NCI-H524 treated with DMSO at 0.1 percent for 48 hours (cell line): ENCODE measurements at regions not wholly inside any gene's neighbourhood (a gene's known extent, or its start where the extent isn't known, plus 50 kb on each side); places are given as distances from the start of the nearest gene placed in this dataset.
A peak's percentile ranks its signal among the peaks of the same experiment; 100 is the strongest.

Experiments
- DNase-seq: peaks from one replicate; lab custom pipeline; 2025; lab: John Stamatoyannopoulos, UW

GRCh38 chr10:43900571-43900970, 251.9 kb upstream of the ZNF32 start:
- DNase-seq = no peak

GRCh38 chr10:43899224-43899959, 250.7 kb upstream of the ZNF32 start:
- no peak for DNase-seq

GRCh38 chr10:43898592-43898991, 249.9 kb upstream of the ZNF32 start:
- DNase-seq = no peak

GRCh38 chr10:43897765-43898419, 249.2 kb upstream of the ZNF32 start:
- DNase-seq = no peak

- no peak for DNase-seq
Measured at GRCh38 chr10:43892062-43892770, 243.5 kb upstream of the ZNF32 start.

GRCh38 chr10:43891241-43891640, 242.6 kb upstream of the ZNF32 start:
- no peak for DNase-seq

GRCh38 chr10:43890124-43890523, 241.4 kb upstream of the ZNF32 start:
- no peak for DNase-seq

- no peak for DNase-seq
Measured at GRCh38 chr10:43888586-43888985, 239.9 kb upstream of the ZNF32 start.

- DNase-seq = no peak
Measured at GRCh38 chr10:43885842-43886241, 237.2 kb upstream of the ZNF32 start.

- no peak for DNase-seq
Measured at GRCh38 chr10:43885252-43885651, 236.6 kb upstream of the ZNF32 start.

GRCh38 chr10:43884501-43885105, 235.9 kb upstream of the ZNF32 start:
- DNase-seq = peak; percentile 2

- no peak for DNase-seq
Measured at GRCh38 chr10:43882711-43883110, 234.0 kb upstream of the ZNF32 start.

- no peak for DNase-seq
Measured at GRCh38 chr10:43881657-43882056, 233.0 kb upstream of the ZNF32 start.

GRCh38 chr10:43880160-43880559, 231.5 kb upstream of the ZNF32 start:
- DNase-seq = no peak

- DNase-seq = no peak
Measured at GRCh38 chr10:43879742-43880141, 231.1 kb upstream of the ZNF32 start.

GRCh38 chr10:43879162-43879561, 230.5 kb upstream of the ZNF32 start:
- no peak for DNase-seq

GRCh38 chr10:43878386-43878785, 229.7 kb upstream of the ZNF32 start:
- no peak for DNase-seq

GRCh38 chr10:43876976-43877375, 228.3 kb upstream of the ZNF32 start:
- no peak for DNase-seq

GRCh38 chr10:43874984-43875383, 226.3 kb upstream of the ZNF32 start:
- DNase-seq = no peak

GRCh38 chr10:43873717-43874116, 225.0 kb upstream of the ZNF32 start:
- DNase-seq = no peak

- DNase-seq = no peak
Measured at GRCh38 chr10:43872644-43873043, 224.0 kb upstream of the ZNF32 start.

GRCh38 chr10:43871545-43871944, 222.9 kb upstream of the ZNF32 start:
- no peak for DNase-seq

GRCh38 chr10:43870968-43871439, 222.3 kb upstream of the ZNF32 start:
- no peak for DNase-seq
